HCT116 (cell line): ENCODE measurements at regions not wholly inside any gene's neighbourhood (a gene's known extent, or its start where the extent isn't known, plus 50 kb on each side); places are given as distances from the start of the nearest gene placed in this dataset.

Source experiments
- ATAC-seq: fragments of 200-7000 bp; cut with Tn5 transposase; 2 replicates; pipeline ENCODE4 v1.9.1; 2020; ENCODE audit warnings: mild to moderate bottlenecking, moderate library complexity
- BruUV-seq: library from RNA; stranded (reverse); fragments of 400-500 nt; replicated peaks from 2 replicates; lab custom pipeline; 2021; lab: Mats Ljungman, UMichigan
- CTCF ChIA-PET: fragments of 300-600 bp; sonication (Branson Sonifier 250); formaldehyde crosslinking; loops from one replicate; lab custom pipeline; 2021; ENCODE audit warnings: antibody characterized with exemption; lab: Charles Lee
- POLR2A ChIA-PET: fragments of 300-600, 350-600 bp; sonication (Branson Sonifier 250); formaldehyde crosslinking; loops from one replicate; lab custom pipeline; 2021; ENCODE audit warnings: antibody characterized with exemption; lab: Charles Lee
- RAD21 ChIA-PET, 2 experiments: fragments of 300-600 bp; sonication (Branson Sonifier 250); formaldehyde crosslinking; loops; one replicate each; lab custom pipeline; 2023; ENCODE audit warnings: low total read pairs in 2 of 2; ENCODE audit not compliant: uncharacterized antibody in 2 of 2, unreplicated experiment in 2 of 2, low non-redundant PET in 1 of 2; lab: Charles Lee
- DNase-seq: peaks from one replicate; pipeline ENCODE4 v3.0.0-alpha.2; 2010; ENCODE audit warnings: low read depth, low spot score
- H2AFZ ChIP-seq: fragments of 200-600 bp; shearing (Covaris generic), sonication (generic); 2 replicates; pipeline ENCODE4 v1.6.1; 2017; ENCODE audit warnings: low read depth, mixed run types, mixed read lengths, antibody characterized with exemption, low read length; ENCODE audit not compliant: poor library complexity, severe bottlenecking
- H3K27ac ChIP-seq: 2 replicates; pipeline ENCODE4 v1.5.1; 2012; ENCODE audit warnings: low read depth, low read length
- H3K27me3 ChIP-seq: fragments of 200-600 bp; sonication (generic); 2 replicates; pipeline ENCODE4 v1.6.1; 2016; ENCODE audit warnings: mixed run types, low read length, mixed read lengths; ENCODE audit not compliant: insufficient read depth
- H3K36me3 ChIP-seq, 2 experiments: fragments of 200-500 bp in 1 of 2; fragments of 200-600 bp in 1 of 2; sonication (Bioruptor generic) in 1 of 2; sonication (generic) in 1 of 2; 2 replicates each; pipeline versions ENCODE4 v1.5.1 to v1.6.1; 2014 to 2016; ENCODE audit warnings: low read length in 2 of 2, inconsistent platforms in 1 of 2, mixed read lengths in 1 of 2, mixed run types in 1 of 2; ENCODE audit not compliant: insufficient read depth in 2 of 2, control insufficient read depth in 1 of 2
- H3K4me1 ChIP-seq, 2 experiments: fragments of 200-600 bp in 1 of 2; sonication (generic) in 1 of 2; 2 replicates each; pipeline versions ENCODE4 v1.5.1 to v1.6.1; 2012 to 2017; ENCODE audit warnings: low read length in 2 of 2, inconsistent platforms in 1 of 2, mild to moderate bottlenecking in 1 of 2, mixed read lengths in 1 of 2, mixed run types in 1 of 2, moderate library complexity in 1 of 2; ENCODE audit not compliant: insufficient read depth in 2 of 2, control insufficient read depth in 1 of 2
- H3K4me2 ChIP-seq: fragments of 200-600 bp; sonication (generic); 2 replicates; pipeline ENCODE4 v1.6.1; 2017; ENCODE audit warnings: mixed run types, low read length, mixed read lengths
- H3K4me3 ChIP-seq, 2 experiments: fragments of 200-600 bp in 1 of 2; sonication (generic) in 1 of 2; replicated peaks in 1 of 2; 2 replicates each; pipeline ENCODE4 v1.5.1; 2011 to 2016; ENCODE audit warnings: low read length in 2 of 2, control low read depth in 1 of 2, low read depth in 1 of 2, mild to moderate bottlenecking in 1 of 2, mixed read lengths in 1 of 2, mixed run types in 1 of 2
- H3K79me2 ChIP-seq: fragments of 200-600 bp; sonication (generic); 2 replicates; pipeline ENCODE4 v1.6.1; 2017; ENCODE audit warnings: mild to moderate bottlenecking, mixed run types, low read length, moderate library complexity, mixed read lengths; ENCODE audit not compliant: insufficient read depth
- H3K9ac ChIP-seq: fragments of 200-600 bp; sonication (generic); 2 replicates; pipeline ENCODE4 v1.6.1; 2016; ENCODE audit warnings: low read length, mixed read lengths
- H3K9me2 ChIP-seq: fragments of 200-600 bp; sonication (generic), shearing (Covaris generic); 2 replicates; pipeline ENCODE4 v1.6.1; 2017; ENCODE audit warnings: mixed run types, mild to moderate bottlenecking, moderate library complexity; ENCODE audit not compliant: insufficient read depth
- H3K9me3 ChIP-seq, 2 experiments: fragments of 200-500 bp in 1 of 2; fragments of 200-600 bp in 1 of 2; sonication (Bioruptor generic) in 1 of 2; sonication (generic) in 1 of 2; 2 replicates each; pipeline ENCODE4 v1.6.1; 2014 to 2017; ENCODE audit warnings: low read length in 2 of 2, mixed read lengths in 2 of 2, inconsistent platforms in 1 of 2, low read depth in 1 of 2, mild to moderate bottlenecking in 1 of 2, mixed run types in 1 of 2, moderate library complexity in 1 of 2; ENCODE audit not compliant: control insufficient read depth in 1 of 2, insufficient read depth in 1 of 2
- H4K20me1 ChIP-seq: fragments of 200-600 bp; sonication (generic), shearing (Covaris generic); 2 replicates; pipeline ENCODE4 v1.6.1; 2017; ENCODE audit warnings: mixed run types, mild to moderate bottlenecking, moderate library complexity; ENCODE audit not compliant: insufficient read depth
- CTCF ChIP-seq, 3 experiments: fragments of 200-600 bp in 1 of 3; sonication (generic) in 1 of 3; IDR thresholded peaks in 2 of 3; conservative IDR thresholded peaks in 1 of 3; 2 replicates each; pipeline ENCODE4 v1.5.1; 2012 to 2017; ENCODE audit warnings: low read depth in 2 of 3, low read length in 2 of 3, antibody characterized with exemption in 1 of 3, borderline replicate concordance in 1 of 3, control low read depth in 1 of 3, mild to moderate bottlenecking in 1 of 3, mixed read lengths in 1 of 3, mixed run types in 1 of 3, moderate library complexity in 1 of 3; ENCODE audit not compliant: insufficient read depth in 1 of 3
- ELF1 ChIP-seq: IDR thresholded peaks from 2 replicates; pipeline ENCODE4 v1.6.1; 2012; ENCODE audit warnings: low read depth, borderline replicate concordance
- EZH2 ChIP-seq: fragments of 200-600 bp; sonication (generic); IDR thresholded peaks from 2 replicates; pipeline ENCODE4 v1.6.1; 2017; ENCODE audit warnings: antibody characterized with exemption, mixed run types
- JUND ChIP-seq: IDR thresholded peaks from 2 replicates; pipeline ENCODE4 v1.6.1; 2012
- POLR2AphosphoS5 ChIP-seq: IDR thresholded peaks from 2 replicates; pipeline ENCODE4 v1.6.1; 2011; ENCODE audit warnings: mild to moderate bottlenecking, low read depth, low read length, moderate library complexity
- SIN3A ChIP-seq: IDR thresholded peaks from 2 replicates; pipeline ENCODE4 v1.6.1; 2012; ENCODE audit warnings: low read depth
- SP1 ChIP-seq: IDR thresholded peaks from 2 replicates; pipeline ENCODE4 v1.6.1; 2012; ENCODE audit warnings: low read depth
- intact Hi-C: fragments of 100-400 bp; cut with micrococcal nuclease; formaldehyde crosslinking; loops from 2 replicates; pipeline ENCODE4 v1.10.0; 2022
- TF ChIP-seq, protein P1 (sequence below): IDR thresholded peaks from 2 replicates; pipeline ENCODE4 v1.6.1; 2011; ENCODE audit warnings: mild to moderate bottlenecking, low read length, moderate library complexity; ENCODE audit not compliant: insufficient replicate concordance; ENCODE audit errors: extremely low read depth

DNA sequence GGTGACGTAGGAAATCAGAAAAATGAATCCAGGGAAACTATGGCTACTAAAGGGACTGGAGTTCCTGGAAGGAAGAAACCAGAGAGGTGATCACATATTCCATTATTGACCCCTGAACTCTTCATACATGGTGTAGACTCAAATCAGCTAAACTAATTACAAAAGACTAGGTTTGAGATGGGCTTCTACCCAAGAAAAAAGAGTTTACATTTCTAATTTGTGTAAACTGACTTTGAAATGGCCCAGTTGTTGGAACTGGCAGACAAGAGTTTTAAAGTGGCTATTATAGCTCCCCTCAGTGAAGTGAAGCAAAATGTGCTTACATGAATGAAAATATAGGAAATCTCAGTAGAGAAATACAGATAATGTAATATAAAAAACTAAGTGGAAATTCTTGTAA is 1619.4 kb upstream of the SEL1L start (continued):
- TF ChIP-seq JUND (no peak), EZH2 (no peak)

DNA sequence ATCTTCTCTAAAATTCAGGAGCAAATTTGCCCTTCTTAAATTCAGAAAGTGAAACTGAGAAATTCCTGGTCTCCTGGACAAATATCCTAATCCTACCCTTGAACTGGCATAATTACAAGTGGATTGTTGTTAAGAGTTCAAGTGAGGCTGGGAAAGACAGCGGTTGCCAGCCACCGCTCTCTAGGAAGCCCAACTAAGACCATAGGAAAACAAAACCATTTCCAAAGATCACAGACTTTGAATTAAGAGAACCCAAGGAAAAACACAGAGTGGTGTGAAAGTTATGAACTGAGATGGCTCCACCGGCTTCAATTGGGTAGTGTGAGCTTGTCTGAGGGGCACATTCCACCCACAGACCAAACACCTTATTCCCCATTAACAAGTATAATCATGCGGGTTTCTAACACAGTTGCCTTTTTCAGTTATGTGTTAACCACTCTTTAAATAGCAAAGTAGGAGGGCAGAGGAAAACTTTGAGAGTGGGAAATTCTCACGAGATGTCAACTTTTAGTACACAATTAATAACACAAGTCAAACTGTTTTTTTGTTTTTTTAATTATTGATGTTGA is 1628.8 kb upstream of the SEL1L start:
- Histone ChIP-seq H2AFZ (no peak overlapping the region), H3K9ac (no peak overlapping the region), H3K9me2 (no peaks in the 10 kb centered on the region), H3K27ac (no peak overlapping the region), H3K4me2 (no peak overlapping the region), H4K20me1 (no peaks in the 10 kb centered on the region), H3K4me1 (no peaks in the 10 kb centered on the region), H3K36me3 (no peaks in the 10 kb centered on the region), H3K27me3 (no peaks in the 10 kb centered on the region), H3K9me3 (peaks cover 5 to 33% of the 10 kb centered on the region in 2 experiments; a peak in 3 of 4 replicates), H3K4me3 (no peak overlapping the region), H3K79me2 (no peaks in the 10 kb centered on the region)
- ChIA-PET CTCF (no interaction called here), POLR2A (no interaction called here), RAD21 (no interaction called here)
- no TSS peak for BruUV-seq
- no peak for TF ChIP-seq SIN3A
- TF ChIP-seq SP1, result no peak
- no peak for ATAC-seq
- no peak for DNase-seq
- intact Hi-C loops, result no loop called here

GRCh38 chr14:83163016-83163415 is 1629.4 kb upstream of the SEL1L start:
- Histone ChIP-seq H3K9ac (no peak overlapping the region), H3K4me3 (no peak overlapping the region), H3K4me2 (no peak overlapping the region), H3K4me1 (no peaks in the 10 kb centered on the region), H3K9me2 (no peaks in the 10 kb centered on the region), H3K79me2 (no peaks in the 10 kb centered on the region), H3K36me3 (no peaks in the 10 kb centered on the region), H3K27me3 (no peaks in the 10 kb centered on the region), H4K20me1 (no peaks in the 10 kb centered on the region), H2AFZ (no peak overlapping the region), H3K27ac (no peak overlapping the region), H3K9me3 (peaks cover 5 to 33% of the 10 kb centered on the region in 2 experiments; a peak in 3 of 4 replicates)
- ChIA-PET CTCF (no interaction called here), POLR2A (no interaction called here), RAD21 (no interaction called here)
- ATAC-seq (no peak), DNase-seq (no peak)
- no TSS peak for BruUV-seq
- TF ChIP-seq, protein P1, sequence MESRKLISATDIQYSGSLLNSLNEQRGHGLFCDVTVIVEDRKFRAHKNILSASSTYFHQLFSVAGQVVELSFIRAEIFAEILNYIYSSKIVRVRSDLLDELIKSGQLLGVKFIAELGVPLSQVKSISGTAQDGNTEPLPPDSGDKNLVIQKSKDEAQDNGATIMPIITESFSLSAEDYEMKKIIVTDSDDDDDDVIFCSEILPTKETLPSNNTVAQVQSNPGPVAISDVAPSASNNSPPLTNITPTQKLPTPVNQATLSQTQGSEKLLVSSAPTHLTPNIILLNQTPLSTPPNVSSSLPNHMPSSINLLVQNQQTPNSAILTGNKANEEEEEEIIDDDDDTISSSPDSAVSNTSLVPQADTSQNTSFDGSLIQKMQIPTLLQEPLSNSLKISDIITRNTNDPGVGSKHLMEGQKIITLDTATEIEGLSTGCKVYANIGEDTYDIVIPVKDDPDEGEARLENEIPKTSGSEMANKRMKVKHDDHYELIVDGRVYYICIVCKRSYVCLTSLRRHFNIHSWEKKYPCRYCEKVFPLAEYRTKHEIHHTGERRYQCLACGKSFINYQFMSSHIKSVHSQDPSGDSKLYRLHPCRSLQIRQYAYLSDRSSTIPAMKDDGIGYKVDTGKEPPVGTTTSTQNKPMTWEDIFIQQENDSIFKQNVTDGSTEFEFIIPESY, result no peak
- no peak for TF ChIP-seq POLR2AphosphoS5
- TF ChIP-seq CTCF (IDR thresholded peaks at IDR 0.05 in 2 of 3, conservative IDR thresholded peaks at IDR 0.05 in 1 of 3; ENCODE audit: borderline replicate concordance in 1 of 3, insufficient read depth in 1 of 3, low read depth in 2 of 3, low read length in 2 of 3), result no peak
- TF ChIP-seq ELF1, result no peak
- no peak for TF ChIP-seq EZH2
- intact Hi-C loops, result no loop called here
